GM12878 (cell line): ENCODE measurements at regions not wholly inside any gene's neighbourhood (a gene's known extent, or its start where the extent isn't known, plus 50 kb on each side); places are given as distances from the start of the nearest gene placed in this dataset.

Source experiments
- ATAC-seq: fragments of 200-7000 bp; cut with Tn5 transposase; 3 replicates; pipeline ENCODE4 v1.9.1; 2020; ENCODE audit warnings: mild to moderate bottlenecking, moderate library complexity
- BruUV-seq: library from RNA; stranded (reverse); fragments of 400-500 nt; replicated peaks from 2 replicates; lab custom pipeline; 2021; lab: Mats Ljungman, UMichigan
- CTCF ChIA-PET: fragments of 300-600 bp; sonication (Branson Sonifier 250); formaldehyde crosslinking; extraction: SDS; loops from one replicate; lab custom pipeline; 2021; ENCODE audit warnings: inconsistent platforms; lab: Yijun Ruan, JAX
- POLR2A ChIA-PET: fragments of 350-600 bp; formaldehyde crosslinking; extraction: SDS; loops from one replicate; lab custom pipeline; 2021; ENCODE audit warnings: inconsistent platforms; lab: Charles Lee
- RAD21 ChIA-PET: fragments of 300-600 bp; sonication (Branson Sonifier 250); formaldehyde crosslinking; loops from one replicate; lab custom pipeline; 2023; ENCODE audit warnings: antibody characterized with exemption; ENCODE audit not compliant: unreplicated experiment; lab: Charles Lee
- SMC1A ChIA-PET: fragments of 300-600 bp; sonication (Branson Sonifier 250); formaldehyde crosslinking; loops from one replicate; lab custom pipeline; 2023; ENCODE audit not compliant: unreplicated experiment, uncharacterized antibody; lab: Charles Lee
- DNase-seq: peaks from one replicate; pipeline ENCODE4 v3.0.0-alpha.2; 2011; ENCODE audit warnings: low read depth, low spot score
- FAIRE-seq: peaks from 3 replicates; lab custom pipeline; 2011; peaks lifted over from hg19 to GRCh38; lab: Jason Lieb, UNC
- H2AFZ ChIP-seq: 2 replicates; pipeline ENCODE4 v1.6.0; 2011; ENCODE audit warnings: low read depth, low read length, control low read depth; ENCODE audit not compliant: control insufficient read depth
- H3K27ac ChIP-seq: 2 replicates; pipeline ENCODE4 v1.5.1; 2011; ENCODE audit warnings: control low read depth; ENCODE audit not compliant: control insufficient read depth, insufficient read depth
- H3K27me3 ChIP-seq, 2 experiments: replicated peaks in 1 of 2; 2 replicates each; pipeline versions ENCODE4 v1.6.0 to v1.6.1; 2011; ENCODE audit warnings: low read length in 1 of 2; ENCODE audit not compliant: control insufficient read depth in 2 of 2, insufficient read depth in 2 of 2
- H3K36me3 ChIP-seq, 2 experiments: 2 replicates each; pipeline ENCODE4 v1.5.1; 2011; ENCODE audit warnings: low read length in 1 of 2; ENCODE audit not compliant: control insufficient read depth in 2 of 2, insufficient read depth in 2 of 2
- H3K4me1 ChIP-seq: 2 replicates; pipeline ENCODE4 v1.6.1; 2011; ENCODE audit warnings: mild to moderate bottlenecking, low read length, moderate library complexity, mixed read lengths; ENCODE audit not compliant: control insufficient read depth, insufficient read depth
- H3K4me2 ChIP-seq: 2 replicates; pipeline ENCODE4 v1.6.0; 2011; ENCODE audit warnings: control low read depth; ENCODE audit not compliant: control insufficient read depth, insufficient read depth
- H3K4me3 ChIP-seq: fragments of 200-600 bp; sonication (generic); 2 replicates; pipeline ENCODE4 v1.5.1; 2016
- H3K79me2 ChIP-seq: 2 replicates; pipeline ENCODE4 v1.6.0; 2011; ENCODE audit warnings: low read length; ENCODE audit not compliant: control insufficient read depth, insufficient read depth
- H3K9ac ChIP-seq: 2 replicates; pipeline ENCODE4 v1.8.0; 2011; ENCODE audit warnings: low read length, control low read depth, mixed read lengths; ENCODE audit not compliant: control insufficient read depth, insufficient read depth
- H3K9me3 ChIP-seq: replicated peaks from 3 replicates; pipeline ENCODE4 v1.5.1; 2011; ENCODE audit warnings: mild to moderate bottlenecking, low read length; ENCODE audit not compliant: control insufficient read depth, insufficient read depth
- H4K20me1 ChIP-seq: 2 replicates; pipeline ENCODE4 v1.6.0; 2011; ENCODE audit not compliant: control insufficient read depth, insufficient read depth
- CREB1 ChIP-seq: IDR thresholded peaks from 2 replicates; pipeline ENCODE4 v1.6.1; 2012; ENCODE audit warnings: low read depth, mild to moderate bottlenecking, inconsistent platforms
- LARP7 ChIP-seq: fragments of 450-650 bp; IDR thresholded peaks from 2 replicates; pipeline ENCODE4 v1.6.1; 2017; ENCODE audit warnings: mild to moderate bottlenecking
- TAF1 ChIP-seq: IDR thresholded peaks from 2 replicates; pipeline ENCODE4 v1.6.1; 2011; ENCODE audit warnings: mild to moderate bottlenecking, low read depth, low read length, borderline replicate concordance
- WGBS: methylation state at CpG from one replicate; pipeline ENCODE4 v1.1.6; 2016; ENCODE audit warnings: low lambda C conversion rate; ENCODE audit not compliant: insufficient replicate concordance, insufficient coverage; ENCODE audit errors: missing lambda C conversion rate; 5-methylcytosine and 5-hydroxymethylcytosine counted together
- in situ Hi-C: fragments of 300-500 bp; cut with MboI; formaldehyde crosslinking; loops from 9 replicates; pipeline ENCODE4 v1.14.3; 2018; ENCODE audit warnings: mixed read lengths
- intact Hi-C: fragments of 100-400 bp; cut with micrococcal nuclease; formaldehyde crosslinking; loops from one replicate; pipeline ENCODE4 v1.14.2; 2022; ENCODE audit not compliant: unreplicated experiment
- TF ChIP-seq, protein P1 (sequence below): fragments of 450-650 bp; IDR thresholded peaks from 2 replicates; pipeline ENCODE4 v1.6.1; 2016; ENCODE audit warnings: mild to moderate bottlenecking
- TF ChIP-seq, protein P2 (sequence below): fragments of 450-650 bp; IDR thresholded peaks from 2 replicates; pipeline ENCODE4 v1.6.1; 2016; ENCODE audit warnings: mild to moderate bottlenecking

- WGBS = 43% methylated on average over 2 of the region's 2 CpGs
Measured at GRCh38 chr6:150539568-150539967, 60.1 kb upstream of the PLEKHG1 start.

More at GRCh38 chr6:150539568-150539967, 60.1 kb upstream of the PLEKHG1 start:
- intact Hi-C loops = no loop called here
- SMC1A ChIA-PET = interaction anchor here (1.4 kb wide), 1 partner anchor 42 kb away, joined by 3 read pairs; no protein-coding TSS in a partner anchor
- DNase-seq = no peak
- ATAC-seq = no peak
- H2AFZ ChIP-seq = no peak overlapping the region
- no TSS peak for BruUV-seq
- H3K4me3 ChIP-seq = no peak overlapping the region
- no peaks in the 10 kb centered on the region for H3K79me2 ChIP-seq
- POLR2A ChIA-PET = no interaction called here
- no peaks in the 10 kb centered on the region for H3K36me3 ChIP-seq
- no peak overlapping the region for H3K9ac ChIP-seq
- H3K27me3 ChIP-seq = peaks cover 0 to 2% of the 10 kb centered on the region in 2 experiments; a peak in 1 of 4 replicates
- no peaks in the 10 kb centered on the region for H3K4me1 ChIP-seq
- no peaks in the 10 kb centered on the region; the same call in 2 of the 3 replicates for H3K9me3 ChIP-seq
- no peak overlapping the region for H3K27ac ChIP-seq
- no peak for FAIRE-seq
- in situ Hi-C loops = no loop called here
- H4K20me1 ChIP-seq = no peaks in the 10 kb centered on the region
- RAD21 ChIA-PET = no interaction called here
- no peak overlapping the region for H3K4me2 ChIP-seq
- TF ChIP-seq LARP7 (no peak), TAF1 (no peak), CREB1 (no peak)
- TF ChIP-seq, protein P1, sequence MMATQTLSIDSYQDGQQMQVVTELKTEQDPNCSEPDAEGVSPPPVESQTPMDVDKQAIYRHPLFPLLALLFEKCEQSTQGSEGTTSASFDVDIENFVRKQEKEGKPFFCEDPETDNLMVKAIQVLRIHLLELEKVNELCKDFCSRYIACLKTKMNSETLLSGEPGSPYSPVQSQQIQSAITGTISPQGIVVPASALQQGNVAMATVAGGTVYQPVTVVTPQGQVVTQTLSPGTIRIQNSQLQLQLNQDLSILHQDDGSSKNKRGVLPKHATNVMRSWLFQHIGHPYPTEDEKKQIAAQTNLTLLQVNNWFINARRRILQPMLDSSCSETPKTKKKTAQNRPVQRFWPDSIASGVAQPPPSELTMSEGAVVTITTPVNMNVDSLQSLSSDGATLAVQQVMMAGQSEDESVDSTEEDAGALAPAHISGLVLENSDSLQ = 0 out of 2 replicates have a peak, but pooled peaks have one; percentile 25
- TF ChIP-seq, protein P2, sequence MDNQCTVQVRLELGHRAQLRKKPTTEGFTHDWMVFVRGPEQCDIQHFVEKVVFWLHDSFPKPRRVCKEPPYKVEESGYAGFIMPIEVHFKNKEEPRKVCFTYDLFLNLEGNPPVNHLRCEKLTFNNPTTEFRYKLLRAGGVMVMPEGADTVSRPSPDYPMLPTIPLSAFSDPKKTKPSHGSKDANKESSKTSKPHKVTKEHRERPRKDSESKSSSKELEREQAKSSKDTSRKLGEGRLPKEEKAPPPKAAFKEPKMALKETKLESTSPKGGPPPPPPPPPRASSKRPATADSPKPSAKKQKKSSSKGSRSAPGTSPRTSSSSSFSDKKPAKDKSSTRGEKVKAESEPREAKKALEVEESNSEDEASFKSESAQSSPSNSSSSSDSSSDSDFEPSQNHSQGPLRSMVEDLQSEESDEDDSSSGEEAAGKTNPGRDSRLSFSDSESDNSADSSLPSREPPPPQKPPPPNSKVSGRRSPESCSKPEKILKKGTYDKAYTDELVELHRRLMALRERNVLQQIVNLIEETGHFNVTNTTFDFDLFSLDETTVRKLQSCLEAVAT = no peak
- TF ChIP-seq, all 136 proteins: peak for 1
- CTCF ChIA-PET = no interaction called here
